H9 (cell line): ENCODE measurements at regions not wholly inside any gene's neighbourhood (a gene's known extent, or its start where the extent isn't known, plus 50 kb on each side); places are given as distances from the start of the nearest gene placed in this dataset.

ENCODE experiments used
- DNase-seq: peaks from one replicate; pipeline ENCODE4 v3.0.0-alpha.2; 2017
- H2AFZ ChIP-seq: one replicate; pipeline ENCODE4 v1.6.1; 2013; ENCODE audit warnings: mild to moderate bottlenecking, low read length, control low read depth, moderate library complexity
- H2AK5ac ChIP-seq: 2 replicates; pipeline ENCODE4 v1.6.1; 2013; ENCODE audit warnings: low read length, control low read depth, mixed read lengths; ENCODE audit not compliant: insufficient read length
- H2BK120ac ChIP-seq: one replicate; pipeline ENCODE4 v1.6.1; 2013; ENCODE audit warnings: low read depth, mild to moderate bottlenecking, low read length, control low read depth, inconsistent platforms; ENCODE audit not compliant: poor library complexity, severe bottlenecking
- H2BK12ac ChIP-seq: 2 replicates; pipeline ENCODE4 v1.6.1; 2013; ENCODE audit warnings: low read length, control low read depth, mixed read lengths, low read depth; ENCODE audit not compliant: insufficient read length
- H2BK15ac ChIP-seq: 2 replicates; pipeline ENCODE4 v1.6.1; 2013; ENCODE audit warnings: low read depth, low read length, control low read depth
- H2BK20ac ChIP-seq: one replicate; pipeline ENCODE4 v1.6.1; 2013; ENCODE audit warnings: low read depth, mild to moderate bottlenecking, low read length, control low read depth, inconsistent platforms; ENCODE audit not compliant: poor library complexity, severe bottlenecking
- H2BK5ac ChIP-seq: 2 replicates; pipeline ENCODE4 v1.6.1; 2013; ENCODE audit warnings: low read length, control low read depth, mixed read lengths; ENCODE audit not compliant: insufficient read length
- H3K14ac ChIP-seq: 2 replicates; pipeline ENCODE4 v1.6.1; 2013; ENCODE audit warnings: low read length, control low read depth; ENCODE audit not compliant: insufficient read depth
- H3K18ac ChIP-seq: 2 replicates; pipeline ENCODE4 v1.6.1; 2013; ENCODE audit warnings: low read depth, mild to moderate bottlenecking, mixed read lengths, low read length, control low read depth; ENCODE audit not compliant: insufficient read length
- H3K23ac ChIP-seq: 2 replicates; pipeline ENCODE4 v1.6.1; 2013; ENCODE audit warnings: low read length, control low read depth, mixed read lengths, low read depth; ENCODE audit not compliant: insufficient read length
- H3K23me2 ChIP-seq: 2 replicates; pipeline ENCODE4 v1.6.1; 2013; ENCODE audit warnings: low read depth, mild to moderate bottlenecking, mixed read lengths, low read length, control low read depth; ENCODE audit not compliant: insufficient read length, poor library complexity, severe bottlenecking
- H3K27ac ChIP-seq: 2 replicates; pipeline ENCODE4 v1.5.1; 2013; ENCODE audit warnings: low read length, control low read depth, mixed read lengths, low read depth; ENCODE audit not compliant: insufficient read length
- H3K27me3 ChIP-seq: 2 replicates; pipeline ENCODE4 v1.6.1; 2013; ENCODE audit warnings: low read length, control low read depth, inconsistent platforms; ENCODE audit not compliant: insufficient read depth
- H3K4ac ChIP-seq: 2 replicates; pipeline ENCODE4 v1.6.1; 2013; ENCODE audit warnings: low read depth, mild to moderate bottlenecking, control low read depth, inconsistent platforms, low read length, moderate library complexity
- H3K4me1 ChIP-seq: 2 replicates; pipeline ENCODE4 v1.6.1; 2013; ENCODE audit warnings: low read length, control low read depth, inconsistent platforms; ENCODE audit not compliant: insufficient read depth
- H3K4me2 ChIP-seq: 2 replicates; pipeline ENCODE4 v1.6.1; 2013; ENCODE audit warnings: low read length, control low read depth, mixed read lengths; ENCODE audit not compliant: insufficient read length, insufficient read depth
- H3K56ac ChIP-seq: 2 replicates; pipeline ENCODE4 v1.6.1; 2013; ENCODE audit warnings: low read depth, mild to moderate bottlenecking, mixed read lengths, low read length, control low read depth; ENCODE audit not compliant: insufficient read length
- H3K79me1 ChIP-seq: 2 replicates; pipeline ENCODE4 v1.6.1; 2013; ENCODE audit warnings: low read depth, mild to moderate bottlenecking, moderate library complexity, low read length, control low read depth, inconsistent platforms; ENCODE audit not compliant: insufficient read depth, poor library complexity, severe bottlenecking
- H3K79me2 ChIP-seq: 2 replicates; pipeline ENCODE4 v1.6.1; 2013; ENCODE audit warnings: low read length, control low read depth, inconsistent platforms; ENCODE audit not compliant: insufficient read depth
- H3K9ac ChIP-seq: 2 replicates; pipeline ENCODE4 v1.6.1; 2013; ENCODE audit warnings: low read length, control low read depth, mixed read lengths; ENCODE audit not compliant: insufficient read length; ENCODE audit errors: extremely low read depth
- H3K9me3 ChIP-seq: one replicate; pipeline ENCODE4 v1.6.1; 2013; ENCODE audit warnings: low read depth, low read length, inconsistent platforms; ENCODE audit not compliant: control insufficient read depth
- H3T11ph ChIP-seq: one replicate; pipeline ENCODE4 v1.6.1; 2013; ENCODE audit warnings: mild to moderate bottlenecking, low read length, control low read depth, inconsistent platforms
- H4K20me1 ChIP-seq: one replicate; pipeline ENCODE4 v1.6.1; 2013; ENCODE audit not compliant: control insufficient read depth, insufficient read length, insufficient read depth
- H4K5ac ChIP-seq: 2 replicates; pipeline ENCODE4 v1.6.1; 2013; ENCODE audit warnings: low read depth, mild to moderate bottlenecking, mixed read lengths, low read length, control low read depth; ENCODE audit not compliant: insufficient read length
- H4K8ac ChIP-seq: replicated peaks from 2 replicates; pipeline ENCODE4 v1.6.1; 2013; ENCODE audit warnings: low read length, control low read depth, mixed read lengths, low read depth; ENCODE audit not compliant: insufficient read length
- H4K91ac ChIP-seq: 2 replicates; pipeline ENCODE4 v1.6.1; 2013; ENCODE audit warnings: low read depth, mild to moderate bottlenecking, moderate library complexity, mixed read lengths, low read length, control low read depth; ENCODE audit not compliant: insufficient read length
- H3K27ac Mint-ChIP-seq, 3 experiments: 2 replicates in 2 of 3; 3 replicates in 1 of 3; pipeline ENCODE4 v1.8.0; 2020 to 2021; ENCODE audit warnings: mixed read lengths in 3 of 3, mild to moderate bottlenecking in 1 of 3, moderate library complexity in 1 of 3
- H3K27me3 Mint-ChIP-seq: 2 replicates; pipeline ENCODE4 v1.8.0; 2021; ENCODE audit warnings: low read depth, mild to moderate bottlenecking, moderate library complexity, mixed read lengths
- H3K36me3 Mint-ChIP-seq, 3 experiments: 2 replicates in 2 of 3; 3 replicates in 1 of 3; pipeline ENCODE4 v1.8.0; 2020 to 2021; ENCODE audit warnings: low read depth in 3 of 3, mixed read lengths in 3 of 3; ENCODE audit not compliant: insufficient read depth in 1 of 3
- H3K4me1 Mint-ChIP-seq, 2 experiments: 2 replicates each; pipeline ENCODE4 v1.8.0; 2020; ENCODE audit warnings: mixed read lengths in 2 of 2
- H3K4me3 Mint-ChIP-seq, 2 experiments: 2 replicates in 1 of 2; 3 replicates in 1 of 2; pipeline ENCODE4 v1.8.0; 2020 to 2021; ENCODE audit warnings: mild to moderate bottlenecking in 2 of 2, mixed read lengths in 2 of 2, moderate library complexity in 1 of 2
- H3K9me3 Mint-ChIP-seq, 2 experiments: 2 replicates in 1 of 2; 3 replicates in 1 of 2; pipeline ENCODE4 v1.8.0; 2020; ENCODE audit warnings: mild to moderate bottlenecking in 2 of 2, mixed read lengths in 2 of 2, moderate library complexity in 1 of 2
- WGBS: extraction: QIAGEN DNeasy Blood & Tissue Kit; methylation state at CpG from one replicate; pipeline ENCODE4 v1.1.7; 2013; ENCODE audit warnings: missing lambda C conversion rate, low lambda C conversion rate, mixed read lengths; ENCODE audit not compliant: insufficient read length; ENCODE audit errors: extremely low coverage; 5-methylcytosine and 5-hydroxymethylcytosine counted together
- TF ChIP-seq, protein P1 (sequence below): fragments of 200-600 bp; sonication (generic); conservative IDR thresholded peaks from 3 replicates; pipeline ENCODE4 v1.8.0; 2021; ENCODE audit warnings: antibody characterized with exemption, mild to moderate bottlenecking

DNA sequence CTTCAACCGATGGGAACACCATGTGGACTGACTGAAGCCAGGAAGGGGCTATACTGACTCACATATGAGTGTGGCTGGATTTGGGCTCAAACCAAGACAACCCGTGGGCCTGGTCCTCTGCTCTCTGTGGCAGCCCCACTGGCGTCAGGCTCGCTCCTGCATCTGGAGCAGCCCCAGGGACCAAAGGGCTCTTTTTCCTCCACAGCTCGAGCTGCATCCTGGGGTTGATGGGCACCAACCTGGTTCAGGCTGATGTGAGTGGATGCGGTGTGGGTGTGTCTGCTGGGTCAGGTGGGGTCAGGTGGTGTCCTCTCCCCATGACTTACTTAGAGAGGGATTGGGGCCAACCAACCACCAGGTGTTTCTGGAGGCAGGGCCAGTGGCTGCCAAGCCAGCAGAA is 303.0 kb upstream of the AJAP1 start:
- peaks cover 0 to 2% of the 10 kb centered on the region in 2 experiments; a peak in 1 of 4 replicates for H3K4me1 Mint-ChIP-seq
- Histone ChIP-seq H2BK20ac (no peak overlapping the region), H3K23me2 (no peaks in the 10 kb centered on the region), H2AFZ (no peak overlapping the region), H3K56ac (no peak overlapping the region), H2BK12ac (no peak overlapping the region), H3K79me2 (no peaks in the 10 kb centered on the region), H3K27ac (no peak overlapping the region), H2BK120ac (no peak overlapping the region), H3K23ac (no peak overlapping the region), H2AK5ac (no peak overlapping the region), H3K27me3 (no peaks in the 10 kb centered on the region), H3K4me2 (no peak overlapping the region), H3K9ac (no peak overlapping the region), H3K79me1 (no peaks in the 10 kb centered on the region), H4K5ac (no peak overlapping the region), H3K4me1 (no peaks in the 10 kb centered on the region), H3K14ac (no peak overlapping the region; the same call in 1 of the 2 replicates), H2BK5ac (no peak overlapping the region), H4K8ac (no peak overlapping the region), H3K18ac (no peak overlapping the region), H3K9me3 (no peaks in the 10 kb centered on the region), H3K4ac (no peak overlapping the region), H2BK15ac (no peak overlapping the region), H4K20me1 (no peaks in the 10 kb centered on the region), H4K91ac (no peak overlapping the region), H3T11ph (no peak overlapping the region)
- no peak overlapping the region; a peak in 1 of 7 replicates for H3K27ac Mint-ChIP-seq
- H3K36me3 Mint-ChIP-seq, result no peaks in the 10 kb centered on the region; a peak in 1 of 7 replicates
- WGBS, result no CpG with 5 or more reads among the region's 6 CpGs
- H3K27me3 Mint-ChIP-seq, result peaks cover 3% of the 10 kb centered on the region
- TF ChIP-seq, protein P1, sequence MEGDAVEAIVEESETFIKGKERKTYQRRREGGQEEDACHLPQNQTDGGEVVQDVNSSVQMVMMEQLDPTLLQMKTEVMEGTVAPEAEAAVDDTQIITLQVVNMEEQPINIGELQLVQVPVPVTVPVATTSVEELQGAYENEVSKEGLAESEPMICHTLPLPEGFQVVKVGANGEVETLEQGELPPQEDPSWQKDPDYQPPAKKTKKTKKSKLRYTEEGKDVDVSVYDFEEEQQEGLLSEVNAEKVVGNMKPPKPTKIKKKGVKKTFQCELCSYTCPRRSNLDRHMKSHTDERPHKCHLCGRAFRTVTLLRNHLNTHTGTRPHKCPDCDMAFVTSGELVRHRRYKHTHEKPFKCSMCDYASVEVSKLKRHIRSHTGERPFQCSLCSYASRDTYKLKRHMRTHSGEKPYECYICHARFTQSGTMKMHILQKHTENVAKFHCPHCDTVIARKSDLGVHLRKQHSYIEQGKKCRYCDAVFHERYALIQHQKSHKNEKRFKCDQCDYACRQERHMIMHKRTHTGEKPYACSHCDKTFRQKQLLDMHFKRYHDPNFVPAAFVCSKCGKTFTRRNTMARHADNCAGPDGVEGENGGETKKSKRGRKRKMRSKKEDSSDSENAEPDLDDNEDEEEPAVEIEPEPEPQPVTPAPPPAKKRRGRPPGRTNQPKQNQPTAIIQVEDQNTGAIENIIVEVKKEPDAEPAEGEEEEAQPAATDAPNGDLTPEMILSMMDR, result no peak
- H3K9me3 Mint-ChIP-seq, result peaks cover 0 to 2% of the 10 kb centered on the region in 2 experiments; a peak in 3 of 5 replicates
- no peak for DNase-seq
- no peak overlapping the region for H3K4me3 Mint-ChIP-seq
